ENCODE measurements at regions not wholly inside any gene's neighbourhood (a gene's known extent, or its start where the extent isn't known, plus 50 kb on each side); places are given as distances from the start of the nearest gene placed in this dataset.

DNA sequence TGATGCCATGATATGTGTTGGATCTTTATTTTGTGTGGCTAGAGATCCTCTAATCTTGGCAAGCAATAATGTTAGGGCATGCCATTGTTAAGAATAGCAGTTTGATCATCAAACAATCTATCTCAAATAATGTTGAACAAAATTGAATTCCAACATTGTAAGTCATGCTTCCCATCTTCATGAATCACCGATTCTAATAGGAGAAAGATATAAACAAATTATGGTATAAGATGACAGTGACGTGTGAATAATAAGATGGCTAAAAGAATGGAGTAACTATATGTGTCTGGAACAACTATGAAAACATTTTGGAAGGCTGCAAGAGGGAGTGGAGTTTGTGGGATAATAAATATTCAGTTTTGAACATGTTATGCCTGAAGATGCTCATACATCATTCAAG is 208.4 kb downstream of the DTHD1 start:
- intact Hi-C loops (cut with micrococcal nuclease) = no loop called here
- DNase-seq (no peak), ATAC-seq (ENCODE audit: low read depth) (no peak)
- Mint-ChIP-seq H3K9me3 (no peaks in the 10 kb centered on the region), H3K36me3 (ENCODE audit: low read depth) (no peaks in the 10 kb centered on the region), H3K4me3 (no peak overlapping the region), H3K4me1 (no peaks in the 10 kb centered on the region), H3K27me3 (no peaks in the 10 kb centered on the region), H3K27ac (no peak overlapping the region)
- no peak for TF ChIP-seq CTCF (IDR thresholded peaks at IDR 0.05)
- CTCF ChIA-PET = no interaction called here
- POLR2A ChIA-PET = no interaction called here

- no peaks in the 10 kb centered on the region for H3K4me1 Mint-ChIP-seq
- CTCF ChIA-PET = no interaction called here
- no peak for TF ChIP-seq CTCF (IDR thresholded peaks at IDR 0.05)
Measured at GRCh38 chr4:36492041-36492440, 210.6 kb downstream of the DTHD1 start.

GRCh38 chr4:36492590-36492989 is 211.2 kb downstream of the DTHD1 start:
- Mint-ChIP-seq H3K4me1 (no peaks in the 10 kb centered on the region), H3K4me3 (no peak overlapping the region), H3K27ac (no peak overlapping the region), H3K9me3 (no peaks in the 10 kb centered on the region), H3K27me3 (no peaks in the 10 kb centered on the region), H3K36me3 (ENCODE audit: low read depth) (no peaks in the 10 kb centered on the region)
- intact Hi-C loops (cut with micrococcal nuclease) = no loop called here
- DNase-seq (no peak), ATAC-seq (ENCODE audit: low read depth) (no peak)
- TF ChIP-seq CTCF (IDR thresholded peaks at IDR 0.05) = no peak
- ChIA-PET POLR2A (no interaction called here), CTCF (no interaction called here)

More at GRCh38 chr4:36492041-36492440, 210.6 kb downstream of the DTHD1 start:
- H3K27ac Mint-ChIP-seq = no peak overlapping the region
- H3K9me3 Mint-ChIP-seq = no peaks in the 10 kb centered on the region
- H3K36me3 Mint-ChIP-seq (ENCODE audit: low read depth) = no peaks in the 10 kb centered on the region
- H3K4me3 Mint-ChIP-seq = no peak overlapping the region
- POLR2A ChIA-PET = no interaction called here
- intact Hi-C loops (cut with micrococcal nuclease) = no loop called here
- DNase-seq = no peak
- no peak for ATAC-seq (ENCODE audit: low read depth)
- H3K27me3 Mint-ChIP-seq = no peaks in the 10 kb centered on the region

DNA sequence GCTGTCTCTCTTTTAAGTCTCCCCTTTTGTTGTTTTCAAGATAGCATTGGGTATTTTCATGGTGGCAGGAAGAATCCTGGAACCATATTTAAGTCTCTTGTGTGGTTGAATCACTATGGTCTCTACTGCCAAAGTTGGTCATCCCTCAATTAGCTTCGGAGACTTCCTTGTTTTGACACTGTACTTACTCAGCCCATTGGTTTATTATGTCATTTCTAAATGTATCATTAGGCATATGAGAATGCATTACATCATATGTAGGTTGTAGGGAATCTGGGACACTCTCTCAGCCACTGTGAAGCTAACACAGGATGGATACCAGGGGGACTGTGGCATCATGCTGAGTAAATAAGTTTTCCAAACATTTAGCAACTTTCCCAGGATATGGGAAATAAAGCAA is 211.8 kb downstream of the DTHD1 start:
- ChIA-PET CTCF (no interaction called here), POLR2A (interaction anchor here (0.6 kb wide), 1 partner anchor 1605 kb away, joined by 3 read pairs; no protein-coding TSS in a partner anchor)
- DNase-seq (no peak), ATAC-seq (ENCODE audit: low read depth) (no peak)
- Mint-ChIP-seq H3K27me3 (no peaks in the 10 kb centered on the region), H3K27ac (no peak overlapping the region), H3K9me3 (no peaks in the 10 kb centered on the region), H3K4me1 (no peaks in the 10 kb centered on the region), H3K4me3 (no peak overlapping the region), H3K36me3 (ENCODE audit: low read depth) (no peaks in the 10 kb centered on the region)
- intact Hi-C loops (cut with micrococcal nuclease) = no loop called here
- no peak for TF ChIP-seq CTCF (IDR thresholded peaks at IDR 0.05)

DNA sequence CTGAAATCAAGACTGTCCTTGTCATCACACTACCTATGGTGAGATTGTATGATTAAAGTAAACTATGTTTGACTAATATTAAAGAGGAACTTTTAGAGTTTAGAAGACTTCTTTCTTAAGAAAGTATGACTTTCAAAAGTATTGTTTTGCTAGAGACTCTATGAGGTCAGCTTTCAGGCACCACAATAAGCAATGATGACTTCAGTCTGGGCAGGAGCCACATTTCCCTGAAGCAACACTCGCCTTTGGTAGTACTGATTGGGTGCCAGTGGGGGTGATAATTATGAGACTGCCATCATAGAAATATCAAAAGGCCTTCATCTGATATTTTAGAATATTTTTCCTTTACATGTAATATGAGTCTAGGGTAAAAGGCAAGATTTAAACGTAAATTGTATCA is 212.6 kb downstream of the DTHD1 start:
- no peak for TF ChIP-seq CTCF (IDR thresholded peaks at IDR 0.05)
- Mint-ChIP-seq H3K27ac (no peak overlapping the region), H3K4me1 (no peaks in the 10 kb centered on the region), H3K4me3 (no peak overlapping the region), H3K27me3 (no peaks in the 10 kb centered on the region), H3K9me3 (no peaks in the 10 kb centered on the region), H3K36me3 (ENCODE audit: low read depth) (no peaks in the 10 kb centered on the region)
- DNase-seq = no peak
- ChIA-PET CTCF (no interaction called here), POLR2A (interaction anchor here (0.6 kb wide), 1 partner anchor 1606 kb away, joined by 3 read pairs; no protein-coding TSS in a partner anchor)
- ATAC-seq (ENCODE audit: low read depth) = no peak
- intact Hi-C loops (cut with micrococcal nuclease) = no loop called here

All from activated B cell treated with CpG ODN at 0.5 μM for 24 hours (primary cell).